OCI-LY1 (cell line): ENCODE measurements at regions not wholly inside any gene's neighbourhood (a gene's known extent, or its start where the extent isn't known, plus 50 kb on each side); places are given as distances from the start of the nearest gene placed in this dataset.

Experiments used
- EZH2 ChIP-seq: fragments of 200-600 bp; sonication (generic), shearing (Covaris generic); IDR thresholded peaks from 2 replicates; pipeline ENCODE4 v1.8.0; 2017; ENCODE audit warnings: borderline replicate concordance, mixed run types, mild to moderate bottlenecking, antibody characterized with exemption, low read length, moderate library complexity, mixed read lengths
- TF ChIP-seq, protein P1 (sequence below): fragments of 200-600 bp; sonication (generic), shearing (Covaris generic); IDR thresholded peaks from 2 replicates; pipeline ENCODE4 v1.5.1; 2017; ENCODE audit warnings: mild to moderate bottlenecking, antibody characterized with exemption, low read length, moderate library complexity, mixed read lengths

DNA sequence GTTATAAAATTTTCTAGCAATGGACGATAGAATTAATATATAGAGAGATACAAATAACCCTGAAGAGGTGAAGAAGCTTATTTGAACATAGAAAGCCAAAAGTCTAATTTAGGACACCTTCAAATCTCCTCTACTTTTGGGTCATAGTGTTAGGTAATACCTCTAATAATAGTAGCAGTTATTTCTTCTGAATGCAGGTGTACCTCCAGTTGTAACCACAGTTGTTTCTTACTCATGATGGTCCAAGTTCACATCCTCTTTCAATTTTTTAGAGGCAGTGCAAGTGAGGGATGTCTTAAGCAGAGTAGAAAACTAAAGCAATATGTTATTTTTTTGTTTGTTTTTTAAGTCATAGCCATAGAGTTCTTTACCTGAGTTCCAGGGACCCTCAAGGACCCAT is 429.5 kb downstream of the CCDC85A start:
- TF ChIP-seq, protein P1, sequence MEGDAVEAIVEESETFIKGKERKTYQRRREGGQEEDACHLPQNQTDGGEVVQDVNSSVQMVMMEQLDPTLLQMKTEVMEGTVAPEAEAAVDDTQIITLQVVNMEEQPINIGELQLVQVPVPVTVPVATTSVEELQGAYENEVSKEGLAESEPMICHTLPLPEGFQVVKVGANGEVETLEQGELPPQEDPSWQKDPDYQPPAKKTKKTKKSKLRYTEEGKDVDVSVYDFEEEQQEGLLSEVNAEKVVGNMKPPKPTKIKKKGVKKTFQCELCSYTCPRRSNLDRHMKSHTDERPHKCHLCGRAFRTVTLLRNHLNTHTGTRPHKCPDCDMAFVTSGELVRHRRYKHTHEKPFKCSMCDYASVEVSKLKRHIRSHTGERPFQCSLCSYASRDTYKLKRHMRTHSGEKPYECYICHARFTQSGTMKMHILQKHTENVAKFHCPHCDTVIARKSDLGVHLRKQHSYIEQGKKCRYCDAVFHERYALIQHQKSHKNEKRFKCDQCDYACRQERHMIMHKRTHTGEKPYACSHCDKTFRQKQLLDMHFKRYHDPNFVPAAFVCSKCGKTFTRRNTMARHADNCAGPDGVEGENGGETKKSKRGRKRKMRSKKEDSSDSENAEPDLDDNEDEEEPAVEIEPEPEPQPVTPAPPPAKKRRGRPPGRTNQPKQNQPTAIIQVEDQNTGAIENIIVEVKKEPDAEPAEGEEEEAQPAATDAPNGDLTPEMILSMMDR: no peak
- TF ChIP-seq EZH2: no peak
